ENCODE measurements at regions not wholly inside any gene's neighbourhood (a gene's known extent, or its start where the extent isn't known, plus 50 kb on each side); places are given as distances from the start of the nearest gene placed in this dataset.

DNA sequence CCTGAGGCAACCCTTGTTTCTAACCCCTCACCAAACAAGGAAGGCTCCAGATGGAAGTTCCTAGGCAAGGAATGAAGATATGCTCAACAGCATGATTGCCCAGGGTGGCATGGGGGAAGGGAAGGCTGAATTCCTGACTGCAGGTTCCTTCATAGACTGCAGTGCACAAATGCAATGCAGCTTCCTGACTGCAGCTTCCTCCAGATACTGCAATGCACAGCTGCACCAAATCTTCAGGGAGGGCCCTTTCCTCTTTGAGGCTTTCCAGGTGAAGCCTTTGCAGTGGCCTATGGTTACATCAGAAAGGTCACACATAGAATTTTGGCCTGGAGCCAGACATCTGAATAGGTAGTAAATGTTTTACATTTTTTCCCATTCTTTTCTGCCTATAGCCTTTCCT lies 58.8 kb upstream of the DYNAP start:
- DNase-seq (ENCODE audit: low read depth in 2 of 2) = no peak

DNA sequence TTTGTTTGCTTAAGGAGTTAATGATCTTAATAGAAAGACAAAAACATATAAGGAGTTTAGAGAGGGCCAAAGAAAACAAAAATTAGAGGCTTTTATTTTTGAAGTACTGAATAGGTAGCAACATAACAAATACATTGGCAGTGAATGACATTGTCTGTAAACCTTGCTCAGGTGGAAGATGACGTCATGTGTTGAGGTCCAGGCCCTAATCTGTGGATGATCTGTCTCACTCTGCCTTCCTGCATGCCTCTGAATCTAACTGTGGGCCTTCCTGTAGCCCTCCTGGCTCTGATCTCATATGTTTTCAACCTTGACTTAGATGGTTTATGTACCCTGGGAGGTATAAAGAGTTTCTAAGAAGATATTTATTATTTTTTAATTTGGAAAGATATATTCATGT lies 58.1 kb upstream of the DYNAP start:
- DNase-seq (ENCODE audit: low read depth in 2 of 2) = no peak

All from stimulated activated CD4-positive, alpha-beta T cell treated with anti-CD3 and anti-CD28 coated beads, Interleukin-15, amount 100 ng/mL, for 48 hours (primary cell).